Erythroblast (primary cell): ENCODE measurements at regions not wholly inside any gene's neighbourhood (a gene's known extent, or its start where the extent isn't known, plus 50 kb on each side); places are given as distances from the start of the nearest gene placed in this dataset.
"Not testable (repeated sequence)": the region's sequence is repeated elsewhere in the genome, so short reads cannot be mapped to it uniquely, and the experiment has no call there.

Experiments used
- GATA1 ChIP-seq: IDR thresholded peaks from 2 replicates; pipeline ENCODE4 v1.6.1; 2011; ENCODE audit warnings: low read depth, mild to moderate bottlenecking, control low read depth, low read length, moderate library complexity
- POLR2A ChIP-seq: IDR thresholded peaks from 2 replicates; pipeline ENCODE4 v1.6.1; 2011; ENCODE audit warnings: mild to moderate bottlenecking, low read length

DNA sequence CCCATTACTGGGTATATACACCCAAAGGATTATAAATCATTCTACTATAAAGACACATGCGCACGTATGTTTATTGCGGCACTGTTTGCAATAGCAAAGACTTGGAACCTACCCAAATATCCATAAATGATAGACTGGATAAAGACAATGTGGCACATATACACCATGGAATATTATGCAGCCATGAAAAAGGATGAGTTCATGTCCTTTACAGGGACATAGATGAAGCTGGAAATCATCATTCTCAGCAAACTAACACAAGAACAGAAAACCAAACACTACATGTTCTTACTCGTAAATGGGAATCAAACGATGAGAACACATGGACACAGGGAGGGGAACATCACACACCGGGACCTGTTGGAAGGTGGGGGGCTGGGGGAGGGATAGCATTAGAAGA lies 171.3 kb downstream of the SUDS3 start:
- not testable (repeated sequence) for TF ChIP-seq POLR2A, GATA1
